GM21447 (cell line): ENCODE measurements at regions not wholly inside any gene's neighbourhood (a gene's known extent, or its start where the extent isn't known, plus 50 kb on each side); places are given as distances from the start of the nearest gene placed in this dataset.
"Not testable (repeated sequence)": the region's sequence is repeated elsewhere in the genome, so short reads cannot be mapped to it uniquely, and the experiment has no call there.

ENCODE experiments used
- ATAC-seq: cut with Tn5 transposase; IDR thresholded peaks from one replicate; pipeline ENCODE4 v1.9.1; 2021; ENCODE audit not compliant: unreplicated experiment

DNA sequence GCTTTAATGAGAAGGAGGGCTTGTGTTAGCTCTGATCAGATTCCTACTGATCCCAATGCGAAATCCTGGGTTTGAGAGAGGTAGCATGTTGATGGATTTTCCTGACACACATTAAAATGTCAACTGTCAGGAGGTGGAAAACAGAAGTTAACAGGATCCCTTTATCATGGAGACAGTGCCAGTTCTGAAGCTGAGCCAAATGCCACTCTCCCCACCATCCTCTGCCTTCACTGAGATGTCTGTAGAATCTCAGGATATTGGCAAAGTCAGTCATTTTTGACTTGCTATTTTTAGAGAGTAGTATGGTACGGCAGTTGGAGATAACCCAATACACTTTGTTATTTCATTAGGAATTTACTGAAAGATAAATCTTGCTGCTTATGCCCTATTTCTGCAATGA is 1816.2 kb upstream of the FLRT2 start:
- no peak for ATAC-seq

- ATAC-seq: no peak
Measured at GRCh38 chr14:83714151-83714550, 1815.8 kb upstream of the FLRT2 start.

GRCh38 chr14:83719435-83719834 is 1810.5 kb upstream of the FLRT2 start:
- not testable (repeated sequence) for ATAC-seq

DNA sequence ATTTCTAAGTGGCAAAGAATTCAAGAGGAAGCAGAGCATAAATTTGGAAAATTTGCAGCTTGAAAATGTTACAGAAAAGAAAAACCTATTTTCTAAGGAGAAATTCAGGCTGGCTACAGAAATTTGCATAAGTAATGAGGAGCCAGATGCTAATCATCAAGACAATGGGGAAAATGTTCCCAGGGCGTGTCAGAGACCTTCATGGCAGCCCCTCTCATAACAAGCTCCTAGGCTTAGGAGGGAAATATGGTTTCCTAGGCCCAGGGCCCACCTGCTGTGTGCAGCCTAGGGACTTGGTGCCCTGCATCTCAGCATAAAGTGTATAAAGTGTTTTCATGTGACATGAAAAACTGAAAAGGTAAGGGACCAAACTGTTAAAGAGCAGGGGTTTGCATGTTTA is 1796.3 kb upstream of the FLRT2 start:
- no peak for ATAC-seq

DNA sequence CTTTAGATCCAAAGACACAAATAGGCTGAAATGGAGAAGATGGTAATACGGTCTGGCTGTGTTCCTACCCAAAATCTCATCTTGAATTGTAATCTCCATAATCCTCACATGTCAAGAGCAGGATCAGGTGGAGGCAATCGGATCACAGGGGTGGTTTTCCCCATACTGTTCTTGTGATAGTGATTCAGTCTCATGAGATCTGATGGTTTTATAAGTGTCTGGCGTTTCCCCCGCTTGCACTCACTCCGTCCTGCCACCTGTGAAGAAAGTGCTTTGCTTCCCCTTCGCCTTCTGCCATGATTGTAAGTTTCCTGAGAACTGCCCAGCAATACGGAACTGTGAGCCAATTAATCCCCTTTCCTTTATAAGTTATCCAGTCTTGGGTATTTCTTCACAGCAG is 1795.5 kb upstream of the FLRT2 start:
- ATAC-seq: no peak

DNA sequence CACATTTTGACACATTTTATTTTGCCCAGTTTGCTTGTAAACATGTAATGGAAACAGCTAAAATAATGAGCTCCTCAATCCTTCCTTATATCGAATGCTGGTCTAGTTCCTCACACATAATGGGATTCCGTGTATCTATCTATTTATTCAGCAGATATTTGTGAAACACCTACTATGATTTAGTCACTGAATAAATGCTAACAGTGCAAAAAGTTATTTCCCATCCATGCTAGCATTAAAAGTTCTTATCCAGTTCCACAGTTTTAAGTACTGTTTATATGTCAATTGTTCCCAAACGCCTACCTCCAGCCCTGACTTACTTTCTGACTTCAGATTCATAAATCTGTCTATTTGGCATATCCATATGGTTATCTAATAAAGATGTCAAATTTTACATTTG is 1788.7 kb upstream of the FLRT2 start:
- ATAC-seq: no peak

GRCh38 chr14:83744224-83744623 is 1785.7 kb upstream of the FLRT2 start:
- ATAC-seq: no peak

- no peak for ATAC-seq
Measured at GRCh38 chr14:83744891-83745290, 1785.1 kb upstream of the FLRT2 start.

- no peak for ATAC-seq
Measured at GRCh38 chr14:83746336-83746735, 1783.6 kb upstream of the FLRT2 start.

GRCh38 chr14:83757916-83758315 is 1772.0 kb upstream of the FLRT2 start:
- no peak for ATAC-seq

DNA sequence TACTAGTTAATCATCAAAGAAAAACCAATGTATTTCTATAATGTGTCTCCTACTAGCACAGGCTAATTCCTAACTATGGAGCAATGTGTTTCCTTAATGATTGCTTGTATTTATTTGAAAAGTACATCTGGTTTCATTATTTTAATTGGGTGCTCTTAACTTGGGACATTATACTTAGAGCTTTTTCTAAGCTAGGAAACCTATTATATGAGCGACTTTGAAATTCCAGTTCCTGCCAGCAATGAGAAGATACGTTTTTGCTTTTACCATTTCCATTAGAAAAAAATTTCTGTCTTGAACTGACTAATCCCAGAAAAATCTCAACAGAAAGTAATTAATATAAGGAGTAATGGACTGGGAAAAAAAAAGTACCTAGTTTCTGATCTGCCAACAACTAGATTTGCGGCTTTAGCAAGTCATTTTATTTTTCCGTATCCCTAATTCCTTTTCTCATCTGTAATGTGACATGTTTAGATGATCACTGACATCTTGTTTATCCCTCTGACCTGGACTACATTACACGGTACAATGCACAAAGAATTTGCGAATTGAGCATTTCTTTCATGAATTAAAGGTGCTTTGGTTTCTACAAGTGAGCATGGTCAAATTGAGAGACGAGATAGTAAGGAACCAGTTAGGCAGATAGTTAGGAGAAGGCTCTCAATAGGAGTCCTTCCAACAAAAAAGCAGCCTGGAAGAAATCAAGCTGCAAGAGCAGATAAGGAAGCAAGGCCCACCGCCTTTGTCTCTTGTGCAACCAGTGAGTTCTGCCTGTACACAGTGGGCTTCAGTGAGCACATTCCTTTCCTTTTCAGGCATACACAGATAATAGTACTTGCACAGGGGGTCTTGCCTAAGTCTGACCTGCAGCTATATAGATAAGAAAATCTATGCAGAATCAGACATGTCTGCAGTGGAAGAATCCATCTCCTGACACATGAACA is 1765.0 kb upstream of the FLRT2 start:
- ATAC-seq: no peak

GRCh38 chr14:83777516-83777915 is 1752.4 kb upstream of the FLRT2 start:
- ATAC-seq: no peak

DNA sequence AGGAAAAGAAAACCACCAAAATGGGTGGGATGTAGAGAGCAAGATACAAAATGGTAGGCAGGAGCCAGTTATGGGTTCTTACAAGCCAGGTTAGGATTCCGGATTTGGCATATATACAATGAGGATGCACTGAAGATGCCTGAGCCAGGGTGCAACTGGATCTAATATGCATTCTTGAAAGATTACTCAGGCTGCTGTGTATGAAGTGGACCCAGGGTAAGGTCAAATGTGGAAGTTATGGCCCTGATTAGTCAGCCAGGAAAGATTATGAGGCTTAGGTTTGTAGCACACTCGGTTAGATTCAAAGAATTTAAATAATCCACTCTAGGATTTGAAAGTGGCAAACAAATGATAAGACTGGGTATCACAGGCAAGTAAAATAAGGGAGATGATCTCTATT is 1750.7 kb upstream of the FLRT2 start:
- no peak for ATAC-seq

- ATAC-seq: no peak
Measured at GRCh38 chr14:83780321-83780720, 1749.6 kb upstream of the FLRT2 start.

DNA sequence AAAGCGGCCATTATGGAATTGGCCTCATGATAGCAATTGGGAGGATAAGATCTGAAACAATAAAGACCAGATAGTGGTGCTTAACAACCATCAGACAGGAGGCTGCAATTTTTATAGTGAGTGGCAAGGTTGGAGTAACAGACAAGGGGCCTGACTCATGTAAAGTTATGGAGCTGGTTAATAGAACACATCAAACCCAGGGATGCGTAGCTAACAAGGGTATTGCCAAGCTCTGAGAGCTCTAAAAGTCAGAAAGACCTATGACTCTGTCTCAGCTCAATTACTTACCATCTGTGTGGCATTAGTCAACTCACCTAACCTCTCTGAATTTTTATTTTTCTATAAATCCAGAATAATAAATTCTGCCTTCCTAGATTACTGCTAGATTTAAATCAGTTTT is 1731.5 kb upstream of the FLRT2 start:
- no peak for ATAC-seq

GRCh38 chr14:83799233-83799632 is 1730.7 kb upstream of the FLRT2 start:
- ATAC-seq: no peak

- no peak for ATAC-seq
Measured at GRCh38 chr14:83814896-83815295, 1715.0 kb upstream of the FLRT2 start.

DNA sequence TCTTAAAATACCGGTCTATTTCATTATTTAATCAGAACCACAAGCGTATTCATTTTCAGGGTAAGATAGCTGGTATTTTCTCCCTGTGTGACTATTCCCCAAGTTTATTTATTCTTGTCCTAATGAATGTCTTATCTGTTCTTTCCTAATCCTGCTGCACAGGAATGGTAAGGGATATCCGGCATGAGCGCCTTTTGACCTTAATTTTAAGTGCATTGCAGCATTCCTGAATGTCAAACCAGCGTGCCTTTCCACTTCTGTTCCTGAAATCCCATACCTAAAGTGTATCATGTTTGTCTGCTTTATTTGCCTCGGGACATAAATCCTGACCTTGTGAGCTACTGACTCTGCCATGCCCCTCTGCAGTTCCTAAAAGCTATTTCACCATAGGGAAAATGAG is 1713.2 kb upstream of the FLRT2 start:
- ATAC-seq: no peak

DNA sequence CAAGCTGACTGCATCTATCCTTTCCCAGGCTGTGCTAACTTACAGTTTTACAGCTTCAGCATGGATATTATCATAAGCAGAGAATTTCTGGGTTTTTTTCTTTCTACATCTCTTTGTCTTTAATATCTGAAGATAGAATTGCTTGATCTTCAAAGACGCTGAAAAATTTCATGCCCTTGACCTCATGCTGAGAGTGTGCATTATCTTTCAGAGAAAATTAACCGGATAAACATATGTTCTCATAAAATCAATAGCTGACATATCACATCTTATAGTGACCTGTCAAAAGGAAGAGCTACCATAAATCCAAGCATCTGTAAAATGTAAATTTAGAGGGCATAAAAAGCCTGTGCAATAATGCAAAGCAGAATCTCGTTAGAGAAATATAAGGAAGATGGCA is 1704.1 kb upstream of the FLRT2 start:
- ATAC-seq: no peak

GRCh38 chr14:83826838-83827237 is 1703.1 kb upstream of the FLRT2 start:
- no peak for ATAC-seq

- no peak for ATAC-seq
Measured at GRCh38 chr14:83827383-83827782, 1702.6 kb upstream of the FLRT2 start.

- no peak for ATAC-seq
Measured at GRCh38 chr14:83828406-83828805, 1701.5 kb upstream of the FLRT2 start.

GRCh38 chr14:83830316-83830715 is 1699.6 kb upstream of the FLRT2 start:
- no peak for ATAC-seq
